ENCODE measurements at regions not wholly inside any gene's neighbourhood (a gene's known extent, or its start where the extent isn't known, plus 50 kb on each side); places are given as distances from the start of the nearest gene placed in this dataset.

- ChIA-PET POLR2A (no interaction called here), CTCF (no interaction called here), SMC1A (ENCODE audit: uncharacterized antibody, unreplicated experiment) (no interaction called here), RAD21 (ENCODE audit: unreplicated experiment) (no interaction called here)
- FAIRE-seq (no peak), DNase-seq (ENCODE audit: low read depth, low spot score) (no peak), ATAC-seq (no peak)
- Histone ChIP-seq H3K9ac (ENCODE audit: control insufficient read depth, insufficient read depth, low read length) (no peak overlapping the region), H4K20me1 (ENCODE audit: control insufficient read depth, insufficient read depth) (no peaks in the 10 kb centered on the region), H3K4me2 (ENCODE audit: control insufficient read depth, insufficient read depth) (no peak overlapping the region), H3K27ac (ENCODE audit: control insufficient read depth, insufficient read depth) (no peak overlapping the region), H3K36me3 (ENCODE audit: control insufficient read depth in 2 of 2, insufficient read depth in 2 of 2, low read length in 1 of 2) (no peaks in the 10 kb centered on the region), H3K79me2 (ENCODE audit: control insufficient read depth, insufficient read depth, low read length) (no peaks in the 10 kb centered on the region), H3K4me3 (no peak overlapping the region), H3K27me3 (replicated peaks in 1 of 2; ENCODE audit: control insufficient read depth in 2 of 2, insufficient read depth in 2 of 2, low read length in 1 of 2) (no peaks in the 10 kb centered on the region), H3K4me1 (ENCODE audit: control insufficient read depth, insufficient read depth, low read length) (no peaks in the 10 kb centered on the region), H3K9me3 (replicated peaks; ENCODE audit: control insufficient read depth, insufficient read depth, low read length) (no peaks in the 10 kb centered on the region), H2AFZ (ENCODE audit: control insufficient read depth, low read depth, low read length) (no peak overlapping the region)
- TF ChIP-seq STAT3 (IDR thresholded peaks at IDR 0.05; ENCODE audit: low read depth, low read length) (no peak), GATAD2B (conservative IDR thresholded peaks at IDR 0.05; ENCODE audit: low read depth) (no peak), BACH1 (IDR thresholded peaks at IDR 0.05; ENCODE audit: borderline replicate concordance) (no peak), RB1 (IDR thresholded peaks at IDR 0.05; ENCODE audit: borderline replicate concordance) (no peak), RBBP5 (conservative IDR thresholded peaks at IDR 0.05) (no peak), KLF5 (IDR thresholded peaks at IDR 0.05; ENCODE audit: partially characterized antibody) (no peak), KAT2A (conservative IDR thresholded peaks at IDR 0.05; ENCODE audit: control insufficient read depth, low read depth, low read length) (no peak), PAX5 (IDR thresholded peaks at IDR 0.05; ENCODE audit: borderline replicate concordance, low read depth, low read length) (no peak), E4F1 (IDR thresholded peaks at IDR 0.05; ENCODE audit: borderline replicate concordance, partially characterized antibody) (no peak), RELA (IDR thresholded peaks at IDR 0.05; ENCODE audit: borderline replicate concordance, partially characterized antibody) (no peak), ZNF274 (IDR thresholded peaks at IDR 0.05; ENCODE audit: insufficient read depth, insufficient read length) (no peak), DPF2 (IDR thresholded peaks at IDR 0.05) (no peak), HDGF (IDR thresholded peaks at IDR 0.05) (no peak), FOS (IDR thresholded peaks at IDR 0.05; ENCODE audit: borderline replicate concordance, extremely low read depth, insufficient read length) (no peak), RAD21 (IDR thresholded peaks at IDR 0.05; ENCODE audit: insufficient read depth, low read depth, low read length) (no peak), MLLT1 (IDR thresholded peaks at IDR 0.05) (no peak), SMAD1 (IDR thresholded peaks at IDR 0.05; ENCODE audit: low read depth, partially characterized antibody) (no peak)
- no TSS peak for BruUV-seq (replicated peaks)
- intact Hi-C loops (cut with micrococcal nuclease; ENCODE audit: unreplicated experiment) (no loop called here), in situ Hi-C loops (cut with MboI) (no loop called here)
- 61% methylated on average over 19 of the region's 20 CpGs for WGBS (ENCODE audit: insufficient coverage, insufficient replicate concordance, low lambda C conversion rate, missing lambda C conversion rate)
These were observed 331.5 kb upstream of the CNTNAP2 start for GRCh38 chr7:145784809-145785780.
